ENCODE measurements at regions not wholly inside any gene's neighbourhood (a gene's known extent, or its start where the extent isn't known, plus 50 kb on each side); places are given as distances from the start of the nearest gene placed in this dataset.

GRCh38 chr2:103814016-103814415 lies 1039.9 kb upstream of the POU3F3 start:
- no peak for DNase-seq

GRCh38 chr2:103815731-103816130 lies 1038.2 kb upstream of the POU3F3 start:
- no peak for DNase-seq

- no peak for DNase-seq
These were observed 1036.2 kb upstream of the POU3F3 start for GRCh38 chr2:103817746-103818145.

DNA sequence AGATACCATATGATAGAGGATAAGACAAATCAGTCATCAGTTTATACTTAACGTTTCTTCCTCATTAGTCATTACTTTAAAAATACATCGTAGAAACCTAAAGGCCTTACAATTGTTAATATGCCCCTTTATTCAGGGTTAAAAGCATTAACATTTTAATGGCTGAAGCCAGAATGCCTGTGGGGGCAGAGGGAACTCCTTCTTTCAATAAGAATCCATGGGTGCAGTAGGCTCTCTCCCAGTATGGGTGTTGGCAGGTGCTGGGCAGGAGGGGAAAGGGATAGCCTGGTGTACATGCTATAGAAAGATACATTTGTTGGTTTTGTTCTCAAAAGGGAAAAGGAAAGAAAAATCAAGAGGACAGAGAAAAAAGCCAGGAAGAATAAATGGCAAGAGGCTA lies 1035.7 kb upstream of the POU3F3 start:
- DNase-seq = no peak

- no peak for DNase-seq
These were observed 1034.3 kb upstream of the POU3F3 start for GRCh38 chr2:103819599-103819998.

DNA sequence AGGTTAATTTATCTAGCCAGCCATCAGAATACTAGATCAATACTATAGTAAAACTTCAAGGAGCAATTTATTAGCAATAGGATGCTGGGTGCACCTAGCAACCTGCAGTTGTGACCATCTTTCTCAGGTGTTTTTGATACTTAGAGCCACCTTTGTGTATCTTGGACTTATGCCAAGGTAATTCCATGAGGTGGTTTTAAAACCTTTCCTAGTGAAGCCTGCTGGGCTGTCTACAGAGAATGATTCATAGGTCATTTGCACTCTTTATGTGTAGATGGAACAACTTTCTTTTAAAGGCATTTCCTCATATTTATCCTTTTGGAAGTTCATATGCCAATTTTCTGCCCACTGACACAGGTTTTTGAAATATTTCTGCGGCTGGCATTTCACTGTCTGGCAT lies 1030.1 kb upstream of the POU3F3 start:
- DNase-seq = no peak

GRCh38 chr2:103847276-103847675 lies 1006.6 kb upstream of the POU3F3 start:
- DNase-seq = no peak

DNA sequence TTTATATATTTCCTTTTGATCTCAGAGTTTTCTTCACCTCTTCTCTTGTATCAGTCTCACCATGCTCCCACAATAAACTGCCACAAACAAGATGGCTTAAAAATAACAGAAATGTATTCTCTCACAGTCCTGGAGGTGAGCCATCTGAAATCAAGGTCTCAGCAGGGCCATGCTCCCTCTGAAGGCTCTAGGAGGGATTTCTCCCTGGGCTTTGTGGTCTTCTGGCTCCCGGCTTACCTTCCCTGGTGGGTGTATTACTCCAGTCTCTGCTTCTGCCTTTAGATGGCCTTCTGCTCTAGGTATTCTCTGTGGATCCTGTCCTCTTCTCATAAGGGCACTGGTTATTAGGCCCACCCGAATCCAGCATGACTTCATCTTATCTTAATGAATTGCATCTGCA lies 994.7 kb upstream of the POU3F3 start:
- no peak for DNase-seq

- DNase-seq = no peak
These were observed 993.9 kb upstream of the POU3F3 start for GRCh38 chr2:103860016-103860415.

DNA sequence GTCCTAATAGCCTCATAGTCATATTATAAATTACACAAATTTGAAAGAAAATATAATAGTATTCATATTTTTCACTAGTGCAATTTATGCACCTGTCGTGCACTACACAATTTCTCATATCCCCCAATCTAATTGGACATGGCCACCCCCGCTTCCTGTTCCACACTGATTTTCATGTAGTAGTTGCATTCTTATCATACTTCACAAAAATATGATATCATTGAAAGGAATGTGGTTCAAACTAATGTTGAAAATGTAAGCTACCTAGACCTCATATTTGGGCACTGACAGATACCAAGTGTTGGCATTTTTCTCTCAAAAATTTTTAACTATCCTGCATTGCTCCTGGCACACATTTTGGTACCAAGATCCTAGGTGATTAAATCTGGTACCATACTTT lies 985.5 kb upstream of the POU3F3 start:
- DNase-seq = no peak

- DNase-seq = no peak
These were observed 980.1 kb upstream of the POU3F3 start for GRCh38 chr2:103873716-103874351.

DNA sequence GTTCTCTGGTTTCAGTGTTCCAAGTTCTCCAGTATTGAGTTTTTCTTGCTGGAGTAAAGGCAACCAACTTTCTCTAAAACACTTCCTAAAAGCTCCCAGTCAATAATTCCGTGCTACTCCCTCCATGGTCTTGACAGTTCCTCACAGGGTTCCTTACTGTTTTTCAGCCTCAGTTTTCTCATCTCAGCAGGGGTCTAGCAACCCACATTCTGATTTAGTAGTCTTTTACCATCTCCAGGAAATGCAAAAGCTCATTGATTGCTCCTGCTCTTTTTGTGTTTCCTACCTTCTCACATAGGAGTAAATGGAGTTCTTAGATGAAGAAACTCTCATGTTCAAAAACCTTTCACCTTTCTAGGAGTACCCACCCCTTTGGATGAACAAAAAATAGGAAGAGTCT lies 978.8 kb upstream of the POU3F3 start:
- no peak for DNase-seq

- DNase-seq = no peak
These were observed 978.4 kb upstream of the POU3F3 start for GRCh38 chr2:103875531-103875930.

DNA sequence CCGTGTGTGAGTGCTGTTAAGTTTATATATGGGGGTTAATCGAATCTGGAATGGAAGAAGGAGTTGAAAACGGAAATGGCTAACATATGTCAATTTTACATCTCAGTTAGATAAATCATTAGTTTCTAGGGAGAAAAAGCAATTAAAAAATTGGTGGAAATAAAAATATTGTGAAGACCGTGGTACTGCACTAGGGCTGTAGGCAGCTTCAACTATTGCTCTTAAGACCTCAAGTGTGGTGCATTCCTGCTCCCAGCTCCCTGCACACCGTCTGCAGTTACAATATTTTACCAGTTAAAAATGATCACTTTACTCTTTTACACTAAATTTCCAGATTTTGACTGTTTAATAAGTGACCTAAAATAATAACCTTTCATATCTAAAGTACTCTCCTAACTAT lies 977.3 kb upstream of the POU3F3 start:
- no peak for DNase-seq

DNA sequence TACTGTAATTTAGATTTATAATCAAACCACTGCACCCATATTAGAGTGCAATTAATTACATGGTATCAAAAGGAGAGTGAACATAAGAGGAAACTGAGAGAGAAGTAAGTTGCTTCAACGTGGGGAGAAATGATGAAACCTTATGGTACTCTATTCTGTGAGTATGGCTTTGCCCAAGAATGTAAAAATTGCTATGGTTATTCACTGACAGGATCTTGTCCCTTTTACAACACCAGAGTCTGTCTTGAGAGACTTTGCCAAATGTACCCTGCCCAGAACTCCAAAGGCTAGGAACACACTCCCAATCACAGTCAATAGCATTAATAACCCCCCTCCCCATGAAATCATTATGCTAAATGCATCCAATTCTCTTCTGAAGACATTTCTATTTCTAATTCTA lies 974.8 kb upstream of the POU3F3 start:
- no peak for DNase-seq

- DNase-seq = no peak
These were observed 973.7 kb upstream of the POU3F3 start for GRCh38 chr2:103880081-103880834.

- DNase-seq = no peak
These were observed 966.3 kb upstream of the POU3F3 start for GRCh38 chr2:103887625-103888024.

DNA sequence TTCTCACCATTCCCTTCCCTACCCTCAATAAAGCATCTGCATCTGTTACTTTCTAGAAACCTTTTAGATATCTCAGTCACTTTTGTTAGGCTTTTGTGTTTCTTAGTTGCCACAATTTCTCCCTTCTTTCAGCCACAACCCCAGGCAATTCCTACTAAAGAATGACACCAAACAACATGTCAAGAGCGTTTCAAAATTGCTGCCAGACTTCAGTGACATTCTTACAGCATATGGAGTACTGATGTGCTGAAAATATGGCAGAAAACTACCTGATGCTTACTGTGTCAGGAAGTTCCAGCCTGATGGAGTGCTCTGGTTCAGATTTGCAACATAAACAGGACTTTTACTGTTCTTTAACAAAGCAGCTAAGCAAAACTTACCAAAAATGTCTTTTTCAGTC lies 957.7 kb upstream of the POU3F3 start:
- DNase-seq = no peak

- no peak for DNase-seq
These were observed 955.4 kb upstream of the POU3F3 start for GRCh38 chr2:103898561-103898960.

DNA sequence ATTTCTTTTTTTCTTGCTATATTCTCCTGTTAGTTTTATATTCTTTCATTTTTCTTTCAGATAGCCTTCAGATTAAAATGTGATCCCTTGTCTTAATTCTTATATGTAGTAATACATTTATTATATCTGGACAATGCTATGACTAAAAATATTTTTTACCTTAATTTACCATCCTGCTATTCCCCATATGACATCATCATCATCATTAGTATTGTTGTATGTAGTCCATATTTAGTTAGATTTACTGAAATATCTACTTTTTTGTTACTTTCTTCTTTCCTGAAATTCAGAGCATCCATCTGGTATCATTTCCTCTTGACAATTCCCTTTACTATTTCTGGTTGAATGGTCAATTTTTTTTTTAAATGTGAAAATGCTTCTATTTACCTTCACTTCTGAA lies 951.6 kb upstream of the POU3F3 start:
- no peak for DNase-seq

DNA sequence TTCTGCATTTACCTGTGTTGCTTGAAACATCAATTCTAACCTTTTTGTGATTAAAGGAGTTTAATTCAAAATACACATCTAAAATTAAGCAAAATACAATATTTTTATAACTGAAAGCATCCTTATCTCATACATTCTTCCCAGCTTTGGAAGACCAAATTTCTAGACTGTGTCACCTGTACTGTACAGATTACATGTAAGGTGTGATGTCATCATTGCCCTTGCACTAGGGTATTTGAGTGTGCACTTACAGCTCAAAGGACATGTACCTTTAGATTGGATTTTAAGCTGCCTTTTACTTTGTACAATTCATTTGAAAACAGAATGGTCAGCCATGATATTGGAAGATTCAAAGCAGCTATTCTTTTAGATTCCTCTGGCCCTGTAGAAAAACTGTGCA lies 932.8 kb upstream of the POU3F3 start:
- no peak for DNase-seq

DNA sequence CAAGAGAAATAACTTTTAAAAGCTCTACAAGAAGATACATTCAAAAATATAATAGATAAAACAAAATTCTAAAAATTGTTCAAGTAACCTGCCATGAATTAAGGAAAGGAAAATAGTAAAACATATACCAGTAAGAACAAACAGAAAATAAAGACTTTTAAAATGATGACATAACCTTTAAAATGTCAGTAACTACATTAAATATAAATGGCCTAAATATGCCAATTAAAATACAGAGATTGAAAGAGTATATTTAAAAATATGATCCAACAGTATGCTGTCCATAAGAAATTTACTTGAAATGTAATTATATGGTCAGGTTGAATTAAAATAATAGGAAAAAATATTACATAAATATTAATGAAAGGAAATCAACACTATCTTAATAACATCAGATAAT lies 911.7 kb upstream of the POU3F3 start:
- DNase-seq = no peak

GRCh38 chr2:103945083-103945482 lies 908.8 kb upstream of the POU3F3 start:
- no peak for DNase-seq

- no peak for DNase-seq
These were observed 894.5 kb upstream of the POU3F3 start for GRCh38 chr2:103959174-103960128.
